H1 (cell line): ENCODE measurements at regions not wholly inside any gene's neighbourhood (a gene's known extent, or its start where the extent isn't known, plus 50 kb on each side); places are given as distances from the start of the nearest gene placed in this dataset.
A peak's percentile ranks its signal among the peaks of the same experiment; 100 is the strongest.

Experiments used
- ATF3 ChIP-seq: IDR thresholded peaks from 2 replicates; pipeline ENCODE4 v1.6.1; 2011; ENCODE audit warnings: low read depth, mild to moderate bottlenecking, low read length; ENCODE audit not compliant: insufficient read depth
- BRCA1 ChIP-seq: IDR thresholded peaks from 2 replicates; pipeline ENCODE4 v1.6.1; 2012; ENCODE audit warnings: low read depth, low read length, improper control_type of control experiment
- CHD1 ChIP-seq: IDR thresholded peaks from 2 replicates; pipeline ENCODE4 v1.6.1; 2012; ENCODE audit warnings: low read depth, low read length, improper control_type of control experiment
- EGR1 ChIP-seq: IDR thresholded peaks from 2 replicates; pipeline ENCODE4 v1.6.1; 2011; ENCODE audit warnings: low read depth, low read length, borderline replicate concordance
- EZH2 ChIP-seq: fragments of 200-600 bp; sonication (generic); IDR thresholded peaks from 2 replicates; pipeline ENCODE4 v1.7.1; 2012; ENCODE audit warnings: low read depth, mild to moderate bottlenecking, moderate library complexity, low read length, inconsistent platforms; ENCODE audit not compliant: severe bottlenecking
- GABPA ChIP-seq: IDR thresholded peaks from 2 replicates; pipeline ENCODE4 v1.6.1; 2011; ENCODE audit warnings: mild to moderate bottlenecking, low read length, moderate library complexity, borderline replicate concordance; ENCODE audit not compliant: insufficient read depth
- JUN ChIP-seq: IDR thresholded peaks from 2 replicates; pipeline ENCODE4 v1.6.1; 2011; ENCODE audit warnings: low read depth, mild to moderate bottlenecking, improper control_type of control experiment, low read length
- POLR2AphosphoS5 ChIP-seq: IDR thresholded peaks from 2 replicates; pipeline ENCODE4 v1.6.1; 2011; ENCODE audit warnings: low read depth, low read length
- POU5F1 ChIP-seq: IDR thresholded peaks from 2 replicates; pipeline ENCODE4 v1.6.1; 2011; ENCODE audit warnings: low read depth, mild to moderate bottlenecking, low read length, moderate library complexity
- TF ChIP-seq, protein P1 (sequence below): fragments of 300-600 bp; sonication (generic); IDR thresholded peaks from 2 replicates; pipeline ENCODE4 v1.7.1; 2012; ENCODE audit warnings: low read length, moderate library complexity, mild to moderate bottlenecking, inconsistent platforms; ENCODE audit not compliant: insufficient replicate concordance
- TF ChIP-seq, protein P2 (sequence below): IDR thresholded peaks from 2 replicates; pipeline ENCODE4 v1.6.1; 2012; ENCODE audit warnings: inconsistent platforms

- TF ChIP-seq, protein P1, sequence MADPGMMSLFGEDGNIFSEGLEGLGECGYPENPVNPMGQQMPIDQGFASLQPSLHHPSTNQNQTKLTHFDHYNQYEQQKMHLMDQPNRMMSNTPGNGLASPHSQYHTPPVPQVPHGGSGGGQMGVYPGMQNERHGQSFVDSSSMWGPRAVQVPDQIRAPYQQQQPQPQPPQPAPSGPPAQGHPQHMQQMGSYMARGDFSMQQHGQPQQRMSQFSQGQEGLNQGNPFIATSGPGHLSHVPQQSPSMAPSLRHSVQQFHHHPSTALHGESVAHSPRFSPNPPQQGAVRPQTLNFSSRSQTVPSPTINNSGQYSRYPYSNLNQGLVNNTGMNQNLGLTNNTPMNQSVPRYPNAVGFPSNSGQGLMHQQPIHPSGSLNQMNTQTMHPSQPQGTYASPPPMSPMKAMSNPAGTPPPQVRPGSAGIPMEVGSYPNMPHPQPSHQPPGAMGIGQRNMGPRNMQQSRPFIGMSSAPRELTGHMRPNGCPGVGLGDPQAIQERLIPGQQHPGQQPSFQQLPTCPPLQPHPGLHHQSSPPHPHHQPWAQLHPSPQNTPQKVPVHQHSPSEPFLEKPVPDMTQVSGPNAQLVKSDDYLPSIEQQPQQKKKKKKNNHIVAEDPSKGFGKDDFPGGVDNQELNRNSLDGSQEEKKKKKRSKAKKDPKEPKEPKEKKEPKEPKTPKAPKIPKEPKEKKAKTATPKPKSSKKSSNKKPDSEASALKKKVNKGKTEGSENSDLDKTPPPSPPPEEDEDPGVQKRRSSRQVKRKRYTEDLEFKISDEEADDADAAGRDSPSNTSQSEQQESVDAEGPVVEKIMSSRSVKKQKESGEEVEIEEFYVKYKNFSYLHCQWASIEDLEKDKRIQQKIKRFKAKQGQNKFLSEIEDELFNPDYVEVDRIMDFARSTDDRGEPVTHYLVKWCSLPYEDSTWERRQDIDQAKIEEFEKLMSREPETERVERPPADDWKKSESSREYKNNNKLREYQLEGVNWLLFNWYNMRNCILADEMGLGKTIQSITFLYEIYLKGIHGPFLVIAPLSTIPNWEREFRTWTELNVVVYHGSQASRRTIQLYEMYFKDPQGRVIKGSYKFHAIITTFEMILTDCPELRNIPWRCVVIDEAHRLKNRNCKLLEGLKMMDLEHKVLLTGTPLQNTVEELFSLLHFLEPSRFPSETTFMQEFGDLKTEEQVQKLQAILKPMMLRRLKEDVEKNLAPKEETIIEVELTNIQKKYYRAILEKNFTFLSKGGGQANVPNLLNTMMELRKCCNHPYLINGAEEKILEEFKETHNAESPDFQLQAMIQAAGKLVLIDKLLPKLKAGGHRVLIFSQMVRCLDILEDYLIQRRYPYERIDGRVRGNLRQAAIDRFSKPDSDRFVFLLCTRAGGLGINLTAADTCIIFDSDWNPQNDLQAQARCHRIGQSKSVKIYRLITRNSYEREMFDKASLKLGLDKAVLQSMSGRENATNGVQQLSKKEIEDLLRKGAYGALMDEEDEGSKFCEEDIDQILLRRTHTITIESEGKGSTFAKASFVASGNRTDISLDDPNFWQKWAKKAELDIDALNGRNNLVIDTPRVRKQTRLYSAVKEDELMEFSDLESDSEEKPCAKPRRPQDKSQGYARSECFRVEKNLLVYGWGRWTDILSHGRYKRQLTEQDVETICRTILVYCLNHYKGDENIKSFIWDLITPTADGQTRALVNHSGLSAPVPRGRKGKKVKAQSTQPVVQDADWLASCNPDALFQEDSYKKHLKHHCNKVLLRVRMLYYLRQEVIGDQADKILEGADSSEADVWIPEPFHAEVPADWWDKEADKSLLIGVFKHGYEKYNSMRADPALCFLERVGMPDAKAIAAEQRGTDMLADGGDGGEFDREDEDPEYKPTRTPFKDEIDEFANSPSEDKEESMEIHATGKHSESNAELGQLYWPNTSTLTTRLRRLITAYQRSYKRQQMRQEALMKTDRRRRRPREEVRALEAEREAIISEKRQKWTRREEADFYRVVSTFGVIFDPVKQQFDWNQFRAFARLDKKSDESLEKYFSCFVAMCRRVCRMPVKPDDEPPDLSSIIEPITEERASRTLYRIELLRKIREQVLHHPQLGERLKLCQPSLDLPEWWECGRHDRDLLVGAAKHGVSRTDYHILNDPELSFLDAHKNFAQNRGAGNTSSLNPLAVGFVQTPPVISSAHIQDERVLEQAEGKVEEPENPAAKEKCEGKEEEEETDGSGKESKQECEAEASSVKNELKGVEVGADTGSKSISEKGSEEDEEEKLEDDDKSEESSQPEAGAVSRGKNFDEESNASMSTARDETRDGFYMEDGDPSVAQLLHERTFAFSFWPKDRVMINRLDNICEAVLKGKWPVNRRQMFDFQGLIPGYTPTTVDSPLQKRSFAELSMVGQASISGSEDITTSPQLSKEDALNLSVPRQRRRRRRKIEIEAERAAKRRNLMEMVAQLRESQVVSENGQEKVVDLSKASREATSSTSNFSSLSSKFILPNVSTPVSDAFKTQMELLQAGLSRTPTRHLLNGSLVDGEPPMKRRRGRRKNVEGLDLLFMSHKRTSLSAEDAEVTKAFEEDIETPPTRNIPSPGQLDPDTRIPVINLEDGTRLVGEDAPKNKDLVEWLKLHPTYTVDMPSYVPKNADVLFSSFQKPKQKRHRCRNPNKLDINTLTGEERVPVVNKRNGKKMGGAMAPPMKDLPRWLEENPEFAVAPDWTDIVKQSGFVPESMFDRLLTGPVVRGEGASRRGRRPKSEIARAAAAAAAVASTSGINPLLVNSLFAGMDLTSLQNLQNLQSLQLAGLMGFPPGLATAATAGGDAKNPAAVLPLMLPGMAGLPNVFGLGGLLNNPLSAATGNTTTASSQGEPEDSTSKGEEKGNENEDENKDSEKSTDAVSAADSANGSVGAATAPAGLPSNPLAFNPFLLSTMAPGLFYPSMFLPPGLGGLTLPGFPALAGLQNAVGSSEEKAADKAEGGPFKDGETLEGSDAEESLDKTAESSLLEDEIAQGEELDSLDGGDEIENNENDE = no peak
- TF ChIP-seq EGR1 (no peak), BRCA1 (no peak; the same call in 1 of the 2 replicates), POU5F1 (no peak), GABPA (no peak), CHD1 (peak; percentile 77), POLR2AphosphoS5 (peak; percentile 98; the same call in 1 of the 2 replicates), ATF3 (no peak), JUN (no peak), EZH2 (no peak)
- TF ChIP-seq, protein P2, sequence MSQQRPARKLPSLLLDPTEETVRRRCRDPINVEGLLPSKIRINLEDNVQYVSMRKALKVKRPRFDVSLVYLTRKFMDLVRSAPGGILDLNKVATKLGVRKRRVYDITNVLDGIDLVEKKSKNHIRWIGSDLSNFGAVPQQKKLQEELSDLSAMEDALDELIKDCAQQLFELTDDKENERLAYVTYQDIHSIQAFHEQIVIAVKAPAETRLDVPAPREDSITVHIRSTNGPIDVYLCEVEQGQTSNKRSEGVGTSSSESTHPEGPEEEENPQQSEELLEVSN = no peak
Measured at GRCh38 chr6:26205161-26205624, 118.0 kb downstream of the HFE start (continued).
